PC-9 (cell line): ENCODE measurements at regions not wholly inside any gene's neighbourhood (a gene's known extent, or its start where the extent isn't known, plus 50 kb on each side); places are given as distances from the start of the nearest gene placed in this dataset.

Source experiments
- CTCF ChIP-seq: fragments of 200-600 bp; sonication (generic); conservative IDR thresholded peaks from 2 replicates; pipeline ENCODE4 v1.6.1; 2017; ENCODE audit warnings: mixed run types, antibody characterized with exemption, mild to moderate bottlenecking, moderate library complexity
- EZH2 ChIP-seq: fragments of 200-600 bp; sonication (generic); IDR thresholded peaks from 2 replicates; pipeline ENCODE4 v1.8.0; 2017; ENCODE audit warnings: antibody characterized with exemption, low read depth

- TF ChIP-seq CTCF (no peak), EZH2 (no peak)
Observed at GRCh38 chr13:39909634-39910033, 254.2 kb downstream of the COG6 start.
